GM21390 (cell line): ENCODE measurements at regions not wholly inside any gene's neighbourhood (a gene's known extent, or its start where the extent isn't known, plus 50 kb on each side); places are given as distances from the start of the nearest gene placed in this dataset.
A peak's percentile ranks its signal among the peaks of the same experiment; 100 is the strongest.
"Not testable (repeated sequence)": the region's sequence is repeated elsewhere in the genome, so short reads cannot be mapped to it uniquely, and the experiment has no call there.

ENCODE experiments used
- ATAC-seq: cut with Tn5 transposase; IDR thresholded peaks from one replicate; pipeline ENCODE4 v1.9.1; 2021; ENCODE audit not compliant: unreplicated experiment

GRCh38 chr2:212913640-212914306 lies 237.6 kb downstream of the IKZF2 start:
- no peak for ATAC-seq

- no peak for ATAC-seq
Measured at GRCh38 chr2:212912445-212913103, 238.8 kb downstream of the IKZF2 start.

GRCh38 chr2:212911011-212911410 lies 240.4 kb downstream of the IKZF2 start:
- ATAC-seq = peak; percentile 46

GRCh38 chr2:212908682-212909435 lies 242.6 kb downstream of the IKZF2 start:
- no peak for ATAC-seq

- no peak for ATAC-seq
Measured at GRCh38 chr2:212908031-212908430, 243.4 kb downstream of the IKZF2 start.

GRCh38 chr2:212906620-212907019 lies 244.8 kb downstream of the IKZF2 start:
- no peak for ATAC-seq

- ATAC-seq = no peak
Measured at GRCh38 chr2:212905640-212906201, 245.7 kb downstream of the IKZF2 start.

GRCh38 chr2:212904646-212905045 lies 246.8 kb downstream of the IKZF2 start:
- no peak for ATAC-seq

GRCh38 chr2:212903413-212903812 lies 248.0 kb downstream of the IKZF2 start:
- no peak for ATAC-seq

GRCh38 chr2:212902421-212902820 lies 249.0 kb downstream of the IKZF2 start:
- no peak for ATAC-seq

GRCh38 chr2:212901604-212902275 lies 249.7 kb downstream of the IKZF2 start:
- ATAC-seq = no peak

GRCh38 chr2:212900715-212901114 lies 250.7 kb downstream of the IKZF2 start:
- ATAC-seq = no peak

- ATAC-seq = no peak
Measured at GRCh38 chr2:212898011-212898410, 253.4 kb downstream of the IKZF2 start.

- no peak for ATAC-seq
Measured at GRCh38 chr2:212897296-212897695, 254.1 kb downstream of the IKZF2 start.

GRCh38 chr2:212894026-212894425 lies 257.4 kb downstream of the IKZF2 start:
- no peak for ATAC-seq

- ATAC-seq = no peak
Measured at GRCh38 chr2:212893216-212893615, 258.2 kb downstream of the IKZF2 start.

GRCh38 chr2:212892193-212892592 lies 259.2 kb downstream of the IKZF2 start:
- ATAC-seq = no peak

GRCh38 chr2:212891580-212891979 lies 259.8 kb downstream of the IKZF2 start:
- no peak for ATAC-seq

- no peak for ATAC-seq
Measured at GRCh38 chr2:212882626-212883025, 268.8 kb downstream of the IKZF2 start.

- ATAC-seq = not testable (repeated sequence)
Measured at GRCh38 chr2:212876556-212876955, 274.9 kb downstream of the IKZF2 start.

GRCh38 chr2:212875950-212876349 lies 275.5 kb downstream of the IKZF2 start:
- ATAC-seq = not testable (repeated sequence)
